GM18508 (cell line): ENCODE measurements at regions not wholly inside any gene's neighbourhood (a gene's known extent, or its start where the extent isn't known, plus 50 kb on each side); places are given as distances from the start of the nearest gene placed in this dataset.

Experiments
- ATAC-seq: cut with Tn5 transposase; IDR thresholded peaks from one replicate; pipeline ENCODE4 v1.9.1; 2021; ENCODE audit warnings: moderate number of reproducible peaks; ENCODE audit not compliant: insufficient read depth, unreplicated experiment

- no peak for ATAC-seq
These were observed 473.6 kb downstream of the AGTPBP1 start for GRCh38 chr9:85268131-85268530.

- ATAC-seq: no peak
These were observed 477.1 kb downstream of the AGTPBP1 start for GRCh38 chr9:85264695-85265094.

DNA sequence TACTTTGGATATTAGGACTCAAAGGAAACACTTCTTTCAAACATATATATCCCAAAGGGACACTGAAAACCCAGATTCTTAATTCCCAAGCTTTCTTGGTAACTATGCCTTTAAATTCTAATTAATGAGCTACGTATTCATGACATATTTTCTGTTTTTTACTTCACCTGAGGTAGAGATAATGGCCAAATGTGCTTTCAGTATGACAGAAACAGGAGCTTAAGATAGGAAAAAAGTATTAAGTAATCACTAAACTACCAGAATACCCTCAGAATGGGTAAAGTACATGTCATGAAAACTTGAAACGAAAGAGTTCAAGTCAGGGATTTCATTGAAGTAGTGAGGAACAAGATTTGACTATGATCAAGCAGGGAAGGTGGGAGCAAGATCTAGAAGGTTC lies 478.5 kb downstream of the AGTPBP1 start:
- no peak for ATAC-seq

DNA sequence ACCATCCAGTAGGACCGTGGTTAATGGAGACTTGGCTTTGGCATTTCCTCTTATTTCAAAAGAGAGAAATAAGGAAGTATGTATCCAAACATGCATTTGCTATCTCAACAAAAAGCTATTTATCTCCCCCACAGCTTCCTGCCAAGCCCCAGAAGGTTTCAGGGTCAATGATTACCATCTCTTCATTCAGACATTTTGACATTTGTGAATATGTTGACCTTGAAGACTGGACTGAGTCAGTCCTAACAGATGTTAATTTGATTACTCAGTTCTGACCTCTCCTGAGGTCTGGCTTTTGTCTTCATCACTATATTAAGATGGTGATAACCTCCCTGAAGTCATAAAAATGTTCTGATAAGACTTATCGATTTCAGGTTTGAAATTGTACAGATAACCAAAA lies 479.4 kb downstream of the AGTPBP1 start:
- ATAC-seq: no peak

GRCh38 chr9:85260275-85260845 lies 481.4 kb downstream of the AGTPBP1 start:
- ATAC-seq: no peak

- ATAC-seq: peak; percentile 61
These were observed 482.9 kb downstream of the AGTPBP1 start for GRCh38 chr9:85258823-85259370.

DNA sequence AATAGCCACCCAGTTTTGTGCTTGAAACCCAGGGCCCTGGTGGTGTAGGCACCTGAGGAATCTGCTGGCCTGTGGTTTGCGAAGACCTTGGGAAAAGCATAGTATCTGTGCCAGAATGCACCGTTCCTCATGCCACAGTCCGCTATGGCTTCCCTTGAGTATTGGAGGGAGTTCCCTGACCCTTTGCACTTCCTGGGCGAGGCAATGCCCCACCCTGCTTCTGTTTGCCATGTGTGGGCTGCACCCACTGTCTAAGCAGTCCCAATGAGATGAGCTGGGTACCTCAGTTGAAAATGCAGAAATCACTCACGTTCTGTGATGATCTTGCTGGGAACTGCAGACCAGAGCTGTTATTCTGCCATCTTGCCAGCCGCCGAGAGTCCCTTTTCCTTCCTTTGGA lies 483.5 kb downstream of the AGTPBP1 start:
- no peak for ATAC-seq

GRCh38 chr9:85249313-85249621 lies 492.5 kb downstream of the AGTPBP1 start:
- ATAC-seq: no peak

- no peak for ATAC-seq
These were observed 493.0 kb downstream of the AGTPBP1 start for GRCh38 chr9:85248514-85249312.

GRCh38 chr9:85246541-85246940 lies 495.2 kb downstream of the AGTPBP1 start:
- no peak for ATAC-seq

GRCh38 chr9:85244856-85245255 lies 496.9 kb downstream of the AGTPBP1 start:
- no peak for ATAC-seq

DNA sequence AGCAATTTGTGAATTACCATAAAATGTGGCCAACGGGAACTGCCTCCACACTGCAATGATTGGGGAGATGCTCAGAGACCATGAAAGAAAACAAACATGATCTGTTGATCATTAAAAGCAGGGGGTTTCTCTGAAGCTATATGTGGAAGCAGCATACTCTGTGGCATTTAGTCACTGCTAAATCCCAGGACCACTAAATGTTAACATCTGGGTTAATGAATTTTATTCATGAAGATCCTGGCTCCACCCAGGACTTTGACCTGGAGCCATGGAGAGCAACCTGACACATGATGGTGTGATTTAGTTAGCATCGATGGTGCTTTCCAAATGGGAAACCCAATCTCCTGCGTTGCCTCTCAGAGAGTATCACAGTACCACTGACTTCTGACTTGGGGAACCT lies 497.8 kb downstream of the AGTPBP1 start:
- no peak for ATAC-seq

GRCh38 chr9:85237478-85237877 lies 504.3 kb downstream of the AGTPBP1 start:
- ATAC-seq: no peak

- no peak for ATAC-seq
These were observed 511.7 kb downstream of the AGTPBP1 start for GRCh38 chr9:85230081-85230480.

DNA sequence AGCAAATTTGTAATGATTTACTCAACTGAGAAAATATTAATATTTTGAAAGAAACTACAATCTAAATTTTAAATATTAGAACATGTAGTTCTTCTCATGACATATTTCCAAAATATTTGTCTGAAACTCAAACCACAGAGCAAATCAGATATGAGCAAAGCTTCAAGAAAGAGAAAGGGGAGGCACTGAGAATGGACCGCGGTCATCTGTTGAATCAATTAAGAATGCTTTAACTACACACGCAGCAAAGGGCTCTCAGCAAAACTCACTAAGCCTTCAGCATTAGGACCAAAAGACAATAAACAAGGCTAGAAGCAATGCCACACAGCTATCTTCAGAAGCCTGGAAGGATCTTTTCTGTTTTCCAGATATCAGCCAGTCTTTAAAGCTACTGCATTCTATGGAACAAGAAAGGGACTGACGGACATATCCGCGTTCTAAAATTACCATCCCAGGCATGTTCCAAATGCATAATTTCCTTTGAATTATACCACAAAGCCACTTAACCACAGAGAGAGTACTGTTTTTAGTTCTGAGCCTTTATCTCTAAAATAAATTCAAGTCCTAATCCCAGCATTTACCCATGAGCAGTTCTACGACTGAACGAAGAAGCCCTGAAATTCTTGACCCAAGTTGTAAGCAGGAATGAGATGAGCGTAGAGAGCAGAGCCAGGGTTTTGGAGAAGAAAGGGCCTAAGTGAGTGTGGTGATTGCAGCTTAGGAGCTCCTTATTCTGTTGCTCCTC lies 513.5 kb downstream of the AGTPBP1 start:
- ATAC-seq: no peak

- no peak for ATAC-seq
These were observed 516.6 kb downstream of the AGTPBP1 start for GRCh38 chr9:85225180-85225579.

- no peak for ATAC-seq
These were observed 517.0 kb downstream of the AGTPBP1 start for GRCh38 chr9:85224729-85225128.

GRCh38 chr9:85224301-85224700 lies 517.5 kb downstream of the AGTPBP1 start:
- ATAC-seq: no peak

DNA sequence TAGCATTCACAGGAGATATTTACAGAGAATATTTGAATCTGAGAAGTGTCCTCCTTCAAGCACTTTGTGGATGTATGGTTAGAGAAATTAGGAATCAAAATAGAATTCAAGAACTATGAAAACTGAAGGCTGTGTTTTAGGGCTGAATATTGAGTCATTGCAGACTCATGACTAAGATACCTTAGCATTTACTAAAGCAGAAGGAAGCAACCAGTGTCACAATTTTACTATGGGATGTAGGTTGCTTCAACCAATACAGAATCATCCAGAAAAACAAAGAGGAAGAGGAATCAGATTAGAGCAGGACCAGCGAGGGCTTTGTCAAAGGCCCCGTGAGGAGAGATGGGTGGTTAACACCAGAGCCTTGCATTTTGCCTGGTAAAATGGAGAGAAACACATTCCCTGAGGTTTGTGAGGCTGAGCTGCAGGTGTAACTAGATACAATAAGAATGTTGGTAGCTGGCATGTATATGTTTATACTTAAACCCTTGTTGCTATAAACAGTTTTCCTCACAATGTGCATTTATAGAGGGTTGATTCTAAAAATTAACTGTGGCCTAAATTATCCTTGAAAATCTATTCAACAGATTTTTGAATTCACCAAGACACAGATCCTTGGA lies 518.1 kb downstream of the AGTPBP1 start:
- ATAC-seq: no peak

DNA sequence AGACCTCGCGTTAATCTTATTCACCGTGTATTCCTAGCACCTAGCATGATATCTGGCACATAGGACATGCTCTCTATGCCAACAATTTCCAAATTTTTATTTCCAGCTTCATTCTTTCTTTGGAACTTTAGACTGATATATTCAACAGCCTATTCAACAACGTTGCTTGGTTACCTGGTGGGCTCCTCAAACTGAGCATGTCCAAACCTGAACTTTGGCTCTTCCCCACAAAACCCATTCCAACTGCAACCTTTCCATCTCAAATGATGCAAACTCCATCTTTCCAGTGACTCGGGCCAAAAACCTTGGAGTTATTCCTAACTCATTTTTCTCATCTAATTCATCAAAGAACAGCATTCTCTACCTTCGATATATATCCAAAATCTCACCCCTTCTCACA lies 525.2 kb downstream of the AGTPBP1 start:
- ATAC-seq: no peak

DNA sequence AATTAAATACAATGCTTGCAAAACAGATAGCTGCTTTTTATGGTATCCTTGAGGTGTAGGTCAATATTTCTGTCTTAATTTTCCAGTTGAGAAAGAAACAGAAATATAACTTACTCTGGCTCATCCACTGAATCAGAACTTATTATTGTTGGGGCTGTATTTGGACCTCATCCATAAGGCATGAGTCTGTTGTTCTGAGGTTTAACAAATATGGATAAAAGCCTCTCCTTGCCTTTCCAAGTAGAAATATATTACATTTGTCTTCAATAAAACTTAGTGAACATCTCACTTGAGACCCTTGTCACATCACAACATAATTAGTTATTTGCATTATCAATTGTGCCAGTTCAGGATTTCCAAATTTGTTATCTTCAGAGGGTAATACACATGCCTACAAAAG lies 525.8 kb downstream of the AGTPBP1 start:
- no peak for ATAC-seq
